ENCODE measurements at regions not wholly inside any gene's neighbourhood (a gene's known extent, or its start where the extent isn't known, plus 50 kb on each side); places are given as distances from the start of the nearest gene placed in this dataset.

DNA sequence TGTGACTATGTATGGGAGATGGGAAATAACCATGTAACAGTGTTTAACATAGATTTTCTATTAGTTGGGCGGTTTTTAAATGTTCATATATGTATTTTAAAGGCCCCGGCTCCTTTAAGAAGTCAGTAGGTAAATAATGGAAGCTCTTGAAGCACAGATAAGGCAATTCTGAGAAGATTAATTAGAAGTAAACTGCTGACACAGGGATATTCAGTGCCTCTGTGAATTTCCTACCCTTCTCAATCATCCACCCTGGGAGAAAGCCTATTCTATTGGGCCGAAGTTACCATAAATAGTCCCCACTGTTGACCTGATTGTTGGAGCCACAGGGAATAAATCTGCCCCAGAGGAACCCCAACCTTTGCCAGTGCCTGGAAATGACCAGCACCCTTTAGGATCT lies 56.8 kb upstream of the SIX3 start:
- DNase-seq (ENCODE audit: low read depth): no peak
- TF ChIP-seq, protein P1, sequence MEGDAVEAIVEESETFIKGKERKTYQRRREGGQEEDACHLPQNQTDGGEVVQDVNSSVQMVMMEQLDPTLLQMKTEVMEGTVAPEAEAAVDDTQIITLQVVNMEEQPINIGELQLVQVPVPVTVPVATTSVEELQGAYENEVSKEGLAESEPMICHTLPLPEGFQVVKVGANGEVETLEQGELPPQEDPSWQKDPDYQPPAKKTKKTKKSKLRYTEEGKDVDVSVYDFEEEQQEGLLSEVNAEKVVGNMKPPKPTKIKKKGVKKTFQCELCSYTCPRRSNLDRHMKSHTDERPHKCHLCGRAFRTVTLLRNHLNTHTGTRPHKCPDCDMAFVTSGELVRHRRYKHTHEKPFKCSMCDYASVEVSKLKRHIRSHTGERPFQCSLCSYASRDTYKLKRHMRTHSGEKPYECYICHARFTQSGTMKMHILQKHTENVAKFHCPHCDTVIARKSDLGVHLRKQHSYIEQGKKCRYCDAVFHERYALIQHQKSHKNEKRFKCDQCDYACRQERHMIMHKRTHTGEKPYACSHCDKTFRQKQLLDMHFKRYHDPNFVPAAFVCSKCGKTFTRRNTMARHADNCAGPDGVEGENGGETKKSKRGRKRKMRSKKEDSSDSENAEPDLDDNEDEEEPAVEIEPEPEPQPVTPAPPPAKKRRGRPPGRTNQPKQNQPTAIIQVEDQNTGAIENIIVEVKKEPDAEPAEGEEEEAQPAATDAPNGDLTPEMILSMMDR (IDR thresholded peaks at IDR 0.05; ENCODE audit: low read depth, low read length, missing control alignments): no peak
- no peak overlapping the region for H3K4me3 ChIP-seq (ENCODE audit: low read depth, low read length)

DNA sequence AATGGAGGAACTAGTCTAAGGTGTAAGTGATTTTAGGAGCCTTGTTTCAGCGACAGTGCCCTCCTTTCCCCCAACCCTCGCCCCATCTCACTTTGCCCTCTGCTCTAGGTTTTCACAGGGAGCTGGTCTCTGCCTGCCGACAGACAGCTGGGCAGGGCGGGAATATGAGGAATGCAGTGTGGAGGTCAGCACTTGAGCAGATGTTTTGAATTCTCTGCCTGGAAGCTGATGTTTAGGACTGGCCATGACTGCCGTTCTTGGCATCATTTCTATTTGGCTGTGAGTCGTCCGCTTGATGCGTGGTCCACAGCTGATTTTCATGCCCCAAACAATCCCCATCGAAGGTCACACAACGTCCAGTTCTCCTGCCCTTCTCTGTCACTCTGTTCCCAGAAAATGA lies 55.1 kb upstream of the SIX3 start:
- no peak for DNase-seq (ENCODE audit: low read depth)
- H3K4me3 ChIP-seq (ENCODE audit: low read depth, low read length): no peak overlapping the region
- TF ChIP-seq, protein P1 (IDR thresholded peaks at IDR 0.05; ENCODE audit: low read depth, low read length, missing control alignments): no peak

DNA sequence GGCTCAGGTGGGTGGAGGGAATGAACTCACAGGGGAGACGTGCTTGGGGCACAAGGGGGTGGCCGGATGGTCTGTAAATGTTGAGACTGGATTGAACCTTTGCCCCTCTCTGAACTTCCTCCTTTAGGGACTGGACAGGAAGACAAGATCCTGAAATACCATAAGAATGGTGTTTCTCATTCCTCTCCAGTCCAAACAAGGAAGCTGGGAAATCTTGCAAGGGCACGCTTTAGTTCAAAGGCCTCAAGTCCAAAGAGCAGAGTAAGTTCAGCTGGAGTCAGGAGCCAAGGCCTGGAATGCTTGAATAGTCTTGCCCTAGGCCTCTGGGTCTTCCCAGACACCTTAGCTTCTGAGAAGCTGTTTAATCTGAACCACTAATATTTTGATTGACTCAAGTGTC lies 52.4 kb upstream of the SIX3 start:
- H3K4me3 ChIP-seq (ENCODE audit: low read depth, low read length): no peak overlapping the region
- DNase-seq (ENCODE audit: low read depth): no peak
- TF ChIP-seq, protein P1 (IDR thresholded peaks at IDR 0.05; ENCODE audit: low read depth, low read length, missing control alignments): no peak
